Esophagus muscularis mucosa (tissue), 3 donors: ENCODE measurements at regions not wholly inside any gene's neighbourhood (a gene's known extent, or its start where the extent isn't known, plus 50 kb on each side); places are given as distances from the start of the nearest gene placed in this dataset.

Source experiments
- CTCF ChIP-seq, 3 experiments: fragments of 200-600 bp in 2 of 3; fragments of 450-650 bp in 1 of 3; sonication (generic) in 2 of 3; IDR thresholded peaks; one replicate each; pipeline ENCODE4 v1.5.1; 2017 to 2019; ENCODE audit warnings: antibody characterized with exemption in 3 of 3, mild to moderate bottlenecking in 2 of 3, moderate library complexity in 1 of 3
- POLR2A ChIP-seq: fragments of 450-650 bp; IDR thresholded peaks from one replicate; pipeline ENCODE4 v1.6.1; 2017; ENCODE audit warnings: antibody characterized with exemption, moderate library complexity, mild to moderate bottlenecking, low read depth

GRCh38 chr13:44808185-44808584 lies 181.1 kb downstream of the NUFIP1 start:
- TF ChIP-seq CTCF (IDR thresholded peaks at IDR 0.05) (no peak), POLR2A (no peak)
